A549 (cell line): ENCODE measurements at regions not wholly inside any gene's neighbourhood (a gene's known extent, or its start where the extent isn't known, plus 50 kb on each side); places are given as distances from the start of the nearest gene placed in this dataset.

Experiments used
- ATAC-seq, 2 experiments: fragments of 200-7000 bp in 1 of 2; fragments of >200 bp in 1 of 2; cut with Nextera tagmentation in 1 of 2; cut with Tn5 transposase in 1 of 2; 3 replicates each; pipeline versions ENCODE4 v1.8.0 to v1.9.1; 2018 to 2020; ENCODE audit warnings: mild to moderate bottlenecking in 1 of 2, moderate library complexity in 1 of 2
- CTCF ChIA-PET: fragments of 300-600 bp; sonication (Branson Sonifier 250); formaldehyde crosslinking; extraction: SDS; loops from one replicate; lab custom pipeline; 2021; ENCODE audit warnings: antibody characterized with exemption, inconsistent platforms; lab: Yijun Ruan, JAX
- POLR2A ChIA-PET: fragments of 350-600 bp; formaldehyde crosslinking; extraction: SDS; loops from one replicate; lab custom pipeline; 2021; ENCODE audit warnings: antibody characterized with exemption, inconsistent platforms; lab: Yijun Ruan, JAX
- DNase-seq, 2 experiments: peaks; one replicate each; pipeline versions ENCODE4 v3.0.0 to v3.0.0-alpha.2; 2011 to 2016; ENCODE audit warnings: low read depth in 1 of 2, low spot score in 1 of 2
- FAIRE-seq: peaks from 2 replicates; lab custom pipeline; 2011; peaks lifted over from hg19 to GRCh38; lab: Jason Lieb, UNC
- H3K27ac ChIP-seq, 2 experiments: fragments of >200 bp; sonication (Bioruptor Twin); formaldehyde crosslinking; 3 replicates each; pipeline ENCODE4 v1.5.1; 2016 to 2017
- H3K4me1 ChIP-seq: fragments of >200 bp; sonication (Bioruptor Twin); formaldehyde crosslinking; 3 replicates; pipeline ENCODE4 v1.6.1; 2016
- H3K4me2 ChIP-seq: fragments of >200 bp; sonication (Bioruptor Twin); formaldehyde crosslinking; 3 replicates; pipeline ENCODE4 v1.6.1; 2016
- H3K4me3 ChIP-seq: fragments of >200 bp; sonication (Bioruptor Twin); formaldehyde crosslinking; 3 replicates; pipeline ENCODE4 v1.5.1; 2016
- H3K9me3 ChIP-seq: fragments of >200 bp; sonication (Bioruptor Twin); formaldehyde crosslinking; 3 replicates; pipeline ENCODE4 v1.6.1; 2016
- ATOH8 ChIP-seq: fragments of 250-450 bp; sonication (Bioruptor Pico); IDR thresholded peaks from 2 replicates; pipeline ENCODE4 v1.5.0; 2020; ENCODE audit warnings: low read depth, mild to moderate bottlenecking, moderate library complexity
- BCL3 ChIP-seq: fragments of >200 bp; sonication (Bioruptor Twin); formaldehyde crosslinking; IDR thresholded peaks from 3 replicates; pipeline ENCODE4 v1.6.1; 2016
- BHLHE40 ChIP-seq: IDR thresholded peaks from 2 replicates; pipeline ENCODE4 v1.6.1; 2012; ENCODE audit warnings: low read depth, low read length, inconsistent platforms
- CEBPB ChIP-seq, 2 experiments: fragments of >200 bp in 1 of 2; sonication (Bioruptor Twin) in 1 of 2; formaldehyde crosslinking in 1 of 2; IDR thresholded peaks; 2 replicates each; pipeline ENCODE4 v1.6.1; 2012 to 2016
- CHD2 ChIP-seq: fragments of 150-350 bp; IDR thresholded peaks from 2 replicates; pipeline ENCODE4 v1.6.1; 2014; ENCODE audit warnings: low read length; ENCODE audit not compliant: partially characterized antibody
- EHF ChIP-seq: fragments of 250-450 bp; sonication (Bioruptor Pico); IDR thresholded peaks from 2 replicates; pipeline ENCODE4 v1.5.0; 2020; ENCODE audit warnings: mild to moderate bottlenecking
- ESRRA ChIP-seq: fragments of 150-350 bp; IDR thresholded peaks from 2 replicates; pipeline ENCODE4 v1.6.1; 2014; ENCODE audit warnings: mild to moderate bottlenecking, low read length, borderline replicate concordance
- FOSB ChIP-seq: fragments of 250-450 bp; sonication (Bioruptor Pico); IDR thresholded peaks from 2 replicates; pipeline ENCODE4 v1.5.0; 2020; ENCODE audit warnings: mild to moderate bottlenecking, moderate library complexity
- HDAC2 ChIP-seq: fragments of 200-600 bp; sonication (generic); IDR thresholded peaks from 2 replicates; pipeline ENCODE4 v1.6.1; 2016
- HEYL ChIP-seq: fragments of 250-450 bp; sonication (Bioruptor Pico); IDR thresholded peaks from 2 replicates; pipeline ENCODE4 v1.8.0; 2021; ENCODE audit warnings: mild to moderate bottlenecking, moderate library complexity
- HOXA7 ChIP-seq: fragments of 250-450 bp; sonication (Bioruptor Pico); IDR thresholded peaks from 2 replicates; pipeline ENCODE4 v1.5.0; 2020; ENCODE audit warnings: mild to moderate bottlenecking, moderate library complexity
- JUN ChIP-seq, 2 experiments: fragments of >200 bp; sonication (Bioruptor Twin); formaldehyde crosslinking; IDR thresholded peaks; 2 replicates in 1 of 2; 3 replicates in 1 of 2; pipeline ENCODE4 v1.6.1; 2016 to 2017
- MAFK ChIP-seq: fragments of 450-650 bp; IDR thresholded peaks from 2 replicates; pipeline ENCODE4 v1.6.1; 2014; ENCODE audit not compliant: partially characterized antibody
- MAX ChIP-seq: IDR thresholded peaks from 2 replicates; pipeline ENCODE4 v1.6.1; 2012
- NFE2L2 ChIP-seq: fragments of 150-350 bp; conservative IDR thresholded peaks from 2 replicates; pipeline ENCODE4 v1.6.1; 2014; ENCODE audit warnings: low read length
- PHF8 ChIP-seq: fragments of 200-600 bp; sonication (generic); IDR thresholded peaks from 2 replicates; pipeline ENCODE4 v1.6.1; 2016; ENCODE audit warnings: low read depth, mild to moderate bottlenecking, antibody characterized with exemption, moderate library complexity, borderline replicate concordance
- RAD21 ChIP-seq, 2 experiments: fragments of >200 bp in 1 of 2; sonication (Bioruptor Twin) in 1 of 2; formaldehyde crosslinking in 1 of 2; IDR thresholded peaks in 1 of 2; conservative IDR thresholded peaks in 1 of 2; 2 replicates in 1 of 2; 3 replicates in 1 of 2; pipeline ENCODE4 v1.6.1; 2012 to 2018; ENCODE audit warnings: inconsistent platforms in 1 of 2
- RARB ChIP-seq: fragments of 250-450 bp; sonication (Bioruptor Pico); IDR thresholded peaks from 2 replicates; pipeline ENCODE4 v1.8.0; 2021; ENCODE audit warnings: mild to moderate bottlenecking, moderate library complexity
- RFX5 ChIP-seq: fragments of 450-650 bp; IDR thresholded peaks from 2 replicates; pipeline ENCODE4 v1.7.1; 2014; ENCODE audit warnings: antibody characterized with exemption, mild to moderate bottlenecking, moderate library complexity
- RNF2 ChIP-seq: fragments of 200-600 bp; sonication (generic); IDR thresholded peaks from 2 replicates; pipeline ENCODE4 v1.6.1; 2016; ENCODE audit warnings: low read depth, mild to moderate bottlenecking, antibody characterized with exemption, moderate library complexity, borderline replicate concordance
- SMC3 ChIP-seq: fragments of >200 bp; sonication (Bioruptor Twin); formaldehyde crosslinking; IDR thresholded peaks from 3 replicates; pipeline ENCODE4 v1.6.1; 2018; ENCODE audit warnings: inconsistent platforms
- TFCP2L1 ChIP-seq: fragments of 250-450 bp; sonication (Bioruptor Pico); IDR thresholded peaks from 2 replicates; pipeline ENCODE4 v1.5.0; 2021; ENCODE audit warnings: mild to moderate bottlenecking
- ZFP36 ChIP-seq: fragments of 450-650 bp; IDR thresholded peaks from 2 replicates; pipeline ENCODE4 v1.6.1; 2014; ENCODE audit warnings: borderline replicate concordance; ENCODE audit not compliant: partially characterized antibody
- ZSCAN20 ChIP-seq: fragments of 250-450 bp; sonication (Bioruptor Pico); IDR thresholded peaks from 2 replicates; pipeline ENCODE4 v1.8.0; 2022; ENCODE audit warnings: mild to moderate bottlenecking, moderate library complexity
- WGBS: methylation state at CpG from one replicate; pipeline ENCODE4 v1.1.6; 2017; ENCODE audit errors: missing lambda C conversion rate; 5-methylcytosine and 5-hydroxymethylcytosine counted together
- TF ChIP-seq, protein P1 (sequence below): fragments of >200 bp; sonication (Bioruptor Twin); formaldehyde crosslinking; IDR thresholded peaks from 2 replicates; pipeline ENCODE4 v1.6.1; 2016

DNA sequence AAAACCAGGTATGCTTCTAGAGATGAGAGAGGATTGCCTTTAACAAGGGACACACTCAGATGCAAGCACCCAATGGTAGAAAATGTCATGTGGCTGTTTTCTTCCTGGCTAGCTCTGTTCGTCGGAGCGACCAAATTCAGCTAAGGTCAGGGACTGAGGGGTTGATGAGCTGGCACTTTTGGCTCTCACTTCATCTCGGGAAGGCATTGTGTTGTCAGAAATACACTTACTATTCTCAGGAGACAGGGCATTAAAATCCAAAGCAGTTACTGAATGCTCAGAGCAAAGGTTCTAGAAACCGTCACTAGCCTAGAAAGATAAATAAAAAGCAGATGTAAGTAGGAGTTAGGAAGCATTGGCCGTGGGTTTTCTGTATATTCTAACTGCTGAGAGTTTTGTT is 275.7 kb upstream of the SSTR1 start (continued):
- TF ChIP-seq, protein P1, sequence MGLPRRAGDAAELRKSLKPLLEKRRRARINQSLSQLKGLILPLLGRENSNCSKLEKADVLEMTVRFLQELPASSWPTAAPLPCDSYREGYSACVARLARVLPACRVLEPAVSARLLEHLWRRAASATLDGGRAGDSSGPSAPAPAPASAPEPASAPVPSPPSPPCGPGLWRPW = no peak

GRCh38 chr14:37932481-37932880 is 275.2 kb upstream of the SSTR1 start:
- FAIRE-seq (no peak), DNase-seq (no peak)
- H3K4me1 ChIP-seq = no peaks in the 10 kb centered on the region
- TF ChIP-seq CHD2 = no peak
- TF ChIP-seq JUN (IDR thresholded peaks at IDR 0.05) = no peak
- TF ChIP-seq FOSB (CRISPR knock-in tag) = no peak
- TF ChIP-seq MAFK = no peak
- no peak for TF ChIP-seq BCL3
- TF ChIP-seq, all 56 proteins: peak for 0
- no peak for ATAC-seq
- ChIA-PET POLR2A (no interaction called here), CTCF (no interaction called here)
- H3K4me2 ChIP-seq = no peak overlapping the region
- H3K4me3 ChIP-seq = no peak overlapping the region
- H3K9me3 ChIP-seq = no peaks in the 10 kb centered on the region
- WGBS = 3% methylated on average over 5 of the region's 5 CpGs
- H3K27ac ChIP-seq = no peak overlapping the region

- no peak for DNase-seq
- no peak for TF ChIP-seq ZFP36
- TF ChIP-seq CHD2 = no peak
- no peak for TF ChIP-seq BCL3
- TF ChIP-seq SMC3 = no peak
- no peak for TF ChIP-seq BHLHE40
- no peak for TF ChIP-seq FOSB (CRISPR knock-in tag)
- TF ChIP-seq, all 56 proteins: peak for 0
- no peak for ATAC-seq
- no peak overlapping the region for H3K4me3 ChIP-seq
- POLR2A ChIA-PET = no interaction called here
- H3K4me2 ChIP-seq = no peak overlapping the region
- no peaks in the 10 kb centered on the region for H3K9me3 ChIP-seq
- 23% methylated on average over 2 of the region's 2 CpGs for WGBS
- H3K27ac ChIP-seq = no peak overlapping the region
- CTCF ChIA-PET = no interaction called here
- no peaks in the 10 kb centered on the region for H3K4me1 ChIP-seq
- no peak for FAIRE-seq
Observed at GRCh38 chr14:37936971-37937370, 270.7 kb upstream of the SSTR1 start.

DNA sequence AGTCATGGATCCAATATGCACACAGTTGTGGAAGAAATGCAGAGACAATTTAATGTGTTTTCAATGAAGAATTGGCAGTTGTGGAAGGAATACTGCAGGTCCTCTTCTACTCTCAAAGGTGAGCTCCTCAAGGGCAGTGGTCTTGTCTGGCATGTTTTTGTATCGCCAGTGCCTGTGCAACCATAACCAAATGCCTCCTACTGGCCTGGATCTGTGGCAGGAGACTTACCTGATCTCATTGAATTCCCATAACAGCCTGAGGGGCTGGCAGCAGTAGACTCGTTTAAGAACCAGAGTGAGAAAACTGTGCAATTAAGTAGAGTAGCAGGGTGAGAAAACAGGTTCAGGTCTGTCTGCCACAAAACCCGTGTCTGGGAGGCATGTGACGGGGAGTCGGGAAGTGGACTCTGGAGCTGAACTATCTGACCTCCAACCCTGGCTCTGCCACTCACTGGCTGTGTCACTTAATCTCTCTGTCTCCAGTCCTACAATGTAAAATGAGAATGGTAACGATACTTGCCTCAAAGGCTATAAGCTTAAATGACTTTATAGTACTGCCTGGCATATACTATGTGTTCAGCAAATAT is 268.2 kb upstream of the SSTR1 start:
- 8% methylated on average over 6 of the region's 6 CpGs for WGBS
- no peak for DNase-seq
- Histone ChIP-seq H3K4me1 (no peaks in the 10 kb centered on the region), H3K27ac (no peak overlapping the region), H3K9me3 (no peaks in the 10 kb centered on the region), H3K4me3 (no peak overlapping the region), H3K4me2 (no peak overlapping the region)
- ATAC-seq = no peak
- FAIRE-seq = no peak
- ChIA-PET POLR2A (no interaction called here), CTCF (no interaction called here)
- TF ChIP-seq HDAC2 (no peak), RFX5 (no peak), RNF2 (no peak), MAX (no peak), HOXA7 (CRISPR knock-in tag) (no peak), EHF (CRISPR knock-in tag) (no peak), RARB (CRISPR knock-in tag) (no peak), ZSCAN20 (no peak), ESRRA (no peak), CEBPB (IDR thresholded peaks at IDR 0.05) (no peak), TFCP2L1 (CRISPR knock-in tag) (no peak), PHF8 (no peak), HEYL (CRISPR knock-in tag) (no peak), RAD21 (conservative IDR thresholded peaks at IDR 0.05 in 1 of 2, IDR thresholded peaks at IDR 0.05 in 1 of 2) (no peak), ATOH8 (CRISPR knock-in tag) (no peak), NFE2L2 (no peak)
